Posterior cingulate gyrus (tissue), 11 donors: ENCODE measurements at regions not wholly inside any gene's neighbourhood (a gene's known extent, or its start where the extent isn't known, plus 50 kb on each side); places are given as distances from the start of the nearest gene placed in this dataset.
"Not testable (repeated sequence)": the region's sequence is repeated elsewhere in the genome, so short reads cannot be mapped to it uniquely, and the experiment has no call there.

Experiments used
- DNase-seq, 10 donors: peaks; one replicate each; pipeline versions ENCODE4 v3.0.0 to v3.0.0-alpha.2; 2020 to 2021; ENCODE audit warnings: mixed read lengths in 3 of 10
- intact Hi-C: fragments of 100-400 bp; cut with DNase I; formaldehyde crosslinking; loops from one replicate; pipeline ENCODE4 v1.15.1; 2023

DNA sequence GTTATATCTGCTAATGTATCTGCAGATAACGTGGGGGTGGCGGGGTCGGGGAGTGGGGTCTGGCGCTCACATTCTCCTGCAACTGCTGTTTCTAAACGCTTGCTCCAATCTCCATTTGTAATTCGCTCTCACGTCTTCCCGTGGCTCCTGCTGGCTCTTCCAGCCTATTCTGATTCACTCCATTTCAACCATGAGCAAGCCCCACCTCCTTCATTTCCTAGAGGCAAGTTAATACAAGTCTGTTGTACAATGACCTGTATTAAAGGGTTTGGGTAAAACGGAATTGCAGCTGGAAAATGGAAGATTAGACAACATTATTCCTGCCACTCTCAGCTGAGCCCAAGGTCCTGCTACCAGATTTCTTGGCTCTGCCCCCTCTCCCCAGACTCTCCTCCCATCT lies 132.3 kb downstream of the CSNK2A3 start:
- DNase-seq, result no peak
- intact Hi-C loops, result no loop called here

DNA sequence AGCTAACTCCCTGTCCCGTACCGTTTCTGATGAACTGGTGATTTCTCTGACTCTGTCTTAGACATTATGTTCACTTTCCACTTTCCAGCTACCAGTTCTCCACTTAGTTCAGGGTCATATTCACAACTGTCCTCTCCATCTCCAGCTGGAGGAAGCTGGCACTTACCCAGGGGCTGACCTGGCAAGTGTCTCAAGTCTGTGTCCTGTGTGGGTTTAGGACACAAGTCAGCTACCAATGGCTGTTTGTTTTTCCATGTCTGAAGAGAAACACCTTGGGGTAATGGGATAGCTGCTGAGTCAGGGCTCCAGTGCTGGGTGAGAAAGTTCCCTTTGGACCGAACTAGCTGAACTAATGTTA lies 134.4 kb downstream of the CSNK2A3 start:
- intact Hi-C loops, result no loop called here
- no peak for DNase-seq

GRCh38 chr11:11217929-11218628 lies 135.0 kb downstream of the CSNK2A3 start:
- intact Hi-C loops, result no loop called here
- DNase-seq, result no peak

- intact Hi-C loops, result no loop called here
- no peak for DNase-seq
Measured at GRCh38 chr11:11217289-11217928, 135.6 kb downstream of the CSNK2A3 start.

- intact Hi-C loops, result no loop called here
- DNase-seq, result peak in 2 of 10 donors; percentile 27 to 35
Measured at GRCh38 chr11:11215944-11216343, 137.1 kb downstream of the CSNK2A3 start.

DNA sequence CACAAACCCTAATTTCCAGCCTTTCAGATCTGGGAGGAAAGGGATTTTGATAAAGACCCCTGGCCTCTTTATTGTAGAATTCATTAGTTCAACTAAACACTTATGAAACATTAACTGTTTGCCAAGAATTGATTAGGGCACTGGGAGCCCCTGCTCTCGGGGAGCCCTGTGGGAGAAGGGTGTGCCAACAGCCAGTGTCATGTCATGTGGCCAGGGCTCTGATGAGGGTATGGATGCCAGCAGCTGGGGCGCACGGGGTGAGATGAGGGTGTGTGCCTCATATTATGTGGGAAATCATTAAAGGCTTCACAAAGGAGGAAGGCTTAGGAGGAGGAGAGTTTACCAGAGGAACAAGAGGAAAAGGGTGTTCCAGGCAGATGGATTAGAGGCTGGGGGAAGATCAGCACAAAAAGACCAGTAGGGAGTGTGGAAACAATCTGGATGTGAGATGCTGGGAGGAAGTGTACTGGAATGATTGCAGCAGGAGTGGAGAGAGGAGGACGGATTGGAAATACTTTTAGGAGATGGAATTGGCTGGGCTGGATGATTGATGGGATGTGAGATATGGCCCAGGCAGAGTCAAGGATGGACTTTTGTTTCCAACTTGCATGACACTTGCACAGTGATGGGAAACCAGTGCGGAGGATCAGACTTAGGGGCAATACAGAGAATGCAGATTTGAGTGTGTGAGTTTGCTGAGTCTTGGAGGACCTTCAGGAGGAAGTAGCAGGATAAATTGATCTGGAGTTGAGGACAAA lies 137.8 kb downstream of the CSNK2A3 start:
- DNase-seq, result no peak
- intact Hi-C loops, result no loop called here

GRCh38 chr11:11213117-11213516 lies 139.9 kb downstream of the CSNK2A3 start:
- no peak for DNase-seq
- intact Hi-C loops, result no loop called here

- no peak for DNase-seq
- intact Hi-C loops, result no loop called here
Measured at GRCh38 chr11:11211888-11212287, 141.2 kb downstream of the CSNK2A3 start.

GRCh38 chr11:11211186-11211585 lies 141.9 kb downstream of the CSNK2A3 start:
- peak in 5 of 10 donors; percentile 32 to 84 (median 34) for DNase-seq
- intact Hi-C loops, result no loop called here

DNA sequence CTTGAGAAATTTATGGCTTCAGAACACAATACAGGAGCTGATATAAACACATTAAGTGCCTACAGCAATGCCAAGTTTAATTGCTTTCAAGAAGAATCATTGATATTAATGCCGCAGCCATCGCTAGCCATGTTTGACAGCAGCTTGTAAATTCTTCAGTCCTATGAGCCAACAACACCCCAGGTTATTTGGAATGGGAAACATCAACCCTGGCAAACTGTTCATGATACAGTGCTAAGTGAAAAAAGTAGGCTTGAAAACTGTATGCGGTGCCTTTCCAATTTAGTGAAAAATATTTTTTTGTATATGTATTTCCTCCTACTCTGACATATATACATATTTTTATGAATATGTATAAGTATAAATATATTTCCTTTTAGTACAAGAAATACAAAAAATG lies 142.6 kb downstream of the CSNK2A3 start:
- intact Hi-C loops, result no loop called here
- DNase-seq, result no peak

GRCh38 chr11:11209967-11210366 lies 143.1 kb downstream of the CSNK2A3 start:
- no peak for DNase-seq
- intact Hi-C loops, result no loop called here

DNA sequence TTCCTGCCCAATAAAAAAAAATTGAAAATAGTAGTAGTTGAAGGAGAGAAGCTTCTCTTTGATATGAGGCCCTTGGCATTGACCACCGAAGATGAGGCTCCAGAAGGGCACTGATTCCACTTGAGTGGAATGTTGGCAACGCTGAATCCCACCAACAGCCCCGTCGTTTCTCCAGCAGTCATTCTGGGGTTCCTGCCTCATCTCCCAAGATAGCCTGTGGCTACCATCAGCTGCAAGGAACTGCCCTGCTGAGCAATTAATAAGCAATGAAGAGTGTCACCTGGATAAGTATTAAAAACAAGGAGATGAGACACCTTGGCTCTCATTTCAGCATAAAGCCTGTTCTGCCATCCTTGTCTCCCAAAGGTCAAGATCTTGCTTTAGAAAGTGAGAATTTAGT lies 144.1 kb downstream of the CSNK2A3 start:
- intact Hi-C loops, result no loop called here
- DNase-seq, result no peak

- no peak for DNase-seq
- intact Hi-C loops, result no loop called here
Measured at GRCh38 chr11:11207428-11207827, 145.6 kb downstream of the CSNK2A3 start.

- intact Hi-C loops, result no loop called here
- no peak for DNase-seq
Measured at GRCh38 chr11:11206484-11206883, 146.6 kb downstream of the CSNK2A3 start.

DNA sequence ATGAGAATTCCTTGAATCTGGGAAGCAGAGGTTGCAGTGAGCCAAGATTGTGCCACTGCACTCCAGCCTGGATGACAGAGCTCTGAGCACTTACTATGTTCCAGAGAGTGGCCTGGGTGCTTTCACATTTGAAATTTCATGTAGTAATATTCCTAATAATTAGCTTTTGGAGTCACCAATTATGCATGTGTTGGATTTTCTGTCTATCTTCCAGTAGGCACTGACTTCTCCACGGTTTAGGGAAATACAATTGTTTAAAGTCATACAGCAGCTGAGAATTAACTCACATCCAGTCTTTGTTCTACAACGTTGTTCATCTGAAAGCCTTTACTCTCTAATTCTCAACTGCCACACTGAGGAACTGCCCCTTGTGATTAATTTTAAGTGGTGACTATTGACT lies 150.2 kb downstream of the CSNK2A3 start:
- no peak for DNase-seq
- intact Hi-C loops, result no loop called here

DNA sequence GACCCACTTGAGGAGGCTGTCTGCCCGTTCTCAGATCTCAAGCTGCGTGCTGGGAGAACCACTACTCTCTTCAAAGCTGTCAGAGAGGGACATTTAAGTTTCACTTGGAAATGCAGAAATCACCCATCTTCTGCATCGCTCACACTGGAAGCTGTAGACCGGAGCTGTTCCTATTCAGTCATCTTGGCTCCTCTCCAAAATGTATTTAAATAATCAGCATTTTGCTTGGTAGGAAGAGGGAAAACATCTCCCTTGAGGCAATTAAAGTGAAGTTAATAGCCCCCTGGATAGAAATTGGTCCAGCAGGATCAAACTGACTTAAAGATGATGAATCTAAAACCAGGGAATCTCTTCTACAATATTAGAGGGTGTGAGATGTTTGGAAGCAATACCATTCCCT lies 151.7 kb downstream of the CSNK2A3 start:
- DNase-seq, intact Hi-C loops: not testable (repeated sequence)

GRCh38 chr11:11192541-11192940 lies 160.5 kb downstream of the CSNK2A3 start:
- intact Hi-C loops, result no loop called here
- no peak for DNase-seq

- DNase-seq, result no peak
- intact Hi-C loops, result no loop called here
Measured at GRCh38 chr11:11189506-11189905, 163.5 kb downstream of the CSNK2A3 start.

- intact Hi-C loops, result no loop called here
- DNase-seq, result no peak
Measured at GRCh38 chr11:11186249-11186648, 166.8 kb downstream of the CSNK2A3 start.

GRCh38 chr11:11182261-11182660 lies 170.8 kb downstream of the CSNK2A3 start:
- no peak for DNase-seq
- intact Hi-C loops, result no loop called here

DNA sequence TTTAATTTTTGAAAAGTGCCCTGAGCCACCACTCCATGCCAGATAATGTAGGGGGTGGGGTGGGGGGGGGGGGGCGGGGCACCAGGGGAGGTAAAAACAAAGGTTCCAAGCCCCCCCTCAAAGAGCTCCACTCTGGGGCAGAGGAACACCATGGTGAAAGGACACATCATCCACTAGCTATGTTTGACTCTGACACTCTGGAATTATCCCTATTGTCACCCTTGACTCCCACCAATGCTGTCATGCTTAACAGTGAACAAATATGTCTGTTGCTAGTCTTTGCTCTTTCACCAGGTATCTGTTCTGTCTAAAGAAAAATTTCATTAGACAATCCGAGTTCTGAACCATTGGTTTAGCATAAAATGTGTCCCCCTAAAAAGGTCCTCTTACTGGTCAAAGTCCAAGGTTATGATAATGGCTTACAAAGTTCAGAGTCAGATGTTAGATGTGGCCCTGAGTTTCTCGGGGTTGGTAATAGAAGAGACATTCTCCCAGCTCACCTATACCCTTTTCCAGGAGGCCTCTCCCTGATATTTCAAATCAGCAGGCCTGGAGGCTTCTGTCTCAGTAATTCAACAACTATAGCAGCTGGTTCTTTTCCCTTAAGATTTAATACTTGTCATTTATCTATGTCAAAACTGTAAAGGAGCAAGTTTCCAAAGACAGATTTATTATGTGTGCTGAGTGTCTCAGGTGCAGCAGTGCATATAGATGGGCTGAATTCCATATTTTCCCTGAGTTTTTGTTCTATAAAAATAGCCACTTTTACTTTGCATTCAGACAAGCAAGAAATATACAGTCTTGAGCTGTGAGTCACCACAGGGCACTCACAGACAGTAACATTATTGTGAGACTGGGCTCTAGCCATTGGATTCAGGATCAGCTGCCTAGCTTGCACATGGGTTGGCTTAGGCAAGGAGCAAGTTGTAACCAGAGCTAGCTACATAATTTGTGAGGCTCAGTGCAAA lies 174.1 kb downstream of the CSNK2A3 start:
- intact Hi-C loops, result no loop called here
- DNase-seq, result peak in 2 of 10 donors; percentile 26 to 43
